ENCODE measurements at regions not wholly inside any gene's neighbourhood (a gene's known extent, or its start where the extent isn't known, plus 50 kb on each side); places are given as distances from the start of the nearest gene placed in this dataset.

- DNase-seq: no peak
These were observed 371.4 kb upstream of the ATP5MC3 start for GRCh38 chr2:175552902-175553301.

GRCh38 chr2:175540421-175540820 is 358.9 kb upstream of the ATP5MC3 start:
- no peak for DNase-seq

- no peak for DNase-seq
These were observed 357.6 kb upstream of the ATP5MC3 start for GRCh38 chr2:175539122-175539521.

GRCh38 chr2:175536059-175536458 is 354.5 kb upstream of the ATP5MC3 start:
- no peak for DNase-seq

GRCh38 chr2:175535631-175536030 is 354.1 kb upstream of the ATP5MC3 start:
- DNase-seq: no peak

- DNase-seq: no peak
These were observed 344.5 kb upstream of the ATP5MC3 start for GRCh38 chr2:175525975-175526374.

GRCh38 chr2:175523001-175523400 is 341.5 kb upstream of the ATP5MC3 start:
- no peak for DNase-seq

GRCh38 chr2:175518206-175518605 is 336.7 kb upstream of the ATP5MC3 start:
- DNase-seq: no peak

GRCh38 chr2:175516555-175516954 is 335.0 kb upstream of the ATP5MC3 start:
- DNase-seq: no peak

GRCh38 chr2:175500255-175500654 is 318.7 kb upstream of the ATP5MC3 start:
- no peak for DNase-seq

GRCh38 chr2:175490360-175490791 is 308.9 kb upstream of the ATP5MC3 start:
- DNase-seq: no peak

GRCh38 chr2:175478096-175478768 is 296.7 kb upstream of the ATP5MC3 start:
- DNase-seq: no peak

- no peak for DNase-seq
These were observed 295.4 kb upstream of the ATP5MC3 start for GRCh38 chr2:175476948-175477347.

- no peak for DNase-seq
These were observed 294.9 kb upstream of the ATP5MC3 start for GRCh38 chr2:175476374-175476773.

- no peak for DNase-seq
These were observed 293.6 kb upstream of the ATP5MC3 start for GRCh38 chr2:175475130-175475529.

GRCh38 chr2:175468431-175469098 is 287.1 kb upstream of the ATP5MC3 start:
- no peak for DNase-seq

- DNase-seq: no peak
These were observed 283.6 kb upstream of the ATP5MC3 start for GRCh38 chr2:175465101-175465500.

GRCh38 chr2:175464311-175464670 is 282.8 kb upstream of the ATP5MC3 start:
- DNase-seq: no peak

GRCh38 chr2:175463589-175464310 is 282.2 kb upstream of the ATP5MC3 start:
- DNase-seq: no peak

GRCh38 chr2:175463169-175463568 is 281.7 kb upstream of the ATP5MC3 start:
- no peak for DNase-seq

GRCh38 chr2:175462246-175462645 is 280.7 kb upstream of the ATP5MC3 start:
- DNase-seq: no peak

GRCh38 chr2:175461839-175462238 is 280.3 kb upstream of the ATP5MC3 start:
- no peak for DNase-seq

GRCh38 chr2:175457895-175458448 is 276.5 kb upstream of the ATP5MC3 start:
- DNase-seq: no peak

- DNase-seq: no peak
These were observed 273.5 kb upstream of the ATP5MC3 start for GRCh38 chr2:175454953-175455389.
